ENCODE measurements at regions not wholly inside any gene's neighbourhood (a gene's known extent, or its start where the extent isn't known, plus 50 kb on each side); places are given as distances from the start of the nearest gene placed in this dataset.
"Not testable (repeated sequence)": the region's sequence is repeated elsewhere in the genome, so short reads cannot be mapped to it uniquely, and the experiment has no call there.

DNA sequence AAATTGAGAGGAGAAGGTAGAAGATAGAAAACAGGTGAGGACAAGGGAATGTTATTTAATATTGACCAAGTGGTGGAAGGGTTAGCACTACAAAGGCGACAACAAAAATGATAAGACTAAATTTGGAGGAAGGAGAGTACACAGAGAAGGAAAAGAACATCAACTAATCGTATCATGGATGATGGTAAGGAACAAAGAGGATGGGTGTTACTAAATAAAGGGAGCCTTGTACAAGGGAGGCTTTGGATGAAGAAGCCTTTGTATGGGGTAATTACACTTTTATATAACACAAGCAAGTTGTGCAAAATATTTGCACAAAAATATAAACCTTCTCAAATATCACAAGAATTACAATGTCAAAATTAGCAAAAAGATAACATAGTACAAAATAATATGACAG, 125.7 kb downstream of the ZNF608 start:
- no peak for DNase-seq (ENCODE audit: low read depth in 2 of 2)

DNA sequence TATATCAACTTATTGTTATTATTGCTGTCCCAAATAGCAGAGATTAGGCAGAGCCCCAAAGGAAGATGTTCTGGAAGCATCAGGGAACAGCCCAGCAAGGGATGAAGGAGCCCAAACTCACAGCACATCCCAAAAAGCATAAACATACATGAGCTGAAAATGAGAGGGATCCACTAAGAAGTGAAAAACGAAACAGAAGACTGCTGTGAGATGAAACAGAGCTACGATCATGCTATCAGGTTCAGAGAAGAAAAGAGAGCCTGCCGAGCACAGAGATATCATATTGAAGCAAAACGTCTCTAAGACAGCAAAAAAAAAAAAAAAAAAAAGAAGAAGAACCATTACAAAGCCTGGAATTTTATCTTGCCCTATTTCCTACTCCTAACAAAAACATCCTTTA, 127.3 kb downstream of the ZNF608 start:
- no peak for DNase-seq (ENCODE audit: low read depth in 2 of 2)

DNA sequence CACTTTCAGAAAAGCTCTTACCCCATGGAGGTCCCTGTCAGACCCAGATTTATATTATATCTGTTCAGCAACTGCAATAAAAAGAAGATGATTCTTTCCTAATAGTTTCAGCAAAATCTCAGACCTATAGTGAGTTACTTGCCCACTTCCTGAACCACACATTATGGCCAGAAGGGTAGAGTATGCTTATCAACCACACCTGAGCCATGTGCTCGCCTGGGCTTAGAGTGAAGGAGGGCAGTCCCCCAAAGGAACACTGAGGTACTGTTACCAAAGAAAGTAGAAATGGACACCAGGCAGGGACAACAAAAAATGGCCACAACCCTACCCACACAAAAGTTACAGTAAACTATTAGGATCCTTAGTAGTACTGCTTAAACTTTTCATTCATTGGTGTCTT, 128.7 kb downstream of the ZNF608 start:
- no peak for DNase-seq (ENCODE audit: low read depth in 2 of 2)

DNA sequence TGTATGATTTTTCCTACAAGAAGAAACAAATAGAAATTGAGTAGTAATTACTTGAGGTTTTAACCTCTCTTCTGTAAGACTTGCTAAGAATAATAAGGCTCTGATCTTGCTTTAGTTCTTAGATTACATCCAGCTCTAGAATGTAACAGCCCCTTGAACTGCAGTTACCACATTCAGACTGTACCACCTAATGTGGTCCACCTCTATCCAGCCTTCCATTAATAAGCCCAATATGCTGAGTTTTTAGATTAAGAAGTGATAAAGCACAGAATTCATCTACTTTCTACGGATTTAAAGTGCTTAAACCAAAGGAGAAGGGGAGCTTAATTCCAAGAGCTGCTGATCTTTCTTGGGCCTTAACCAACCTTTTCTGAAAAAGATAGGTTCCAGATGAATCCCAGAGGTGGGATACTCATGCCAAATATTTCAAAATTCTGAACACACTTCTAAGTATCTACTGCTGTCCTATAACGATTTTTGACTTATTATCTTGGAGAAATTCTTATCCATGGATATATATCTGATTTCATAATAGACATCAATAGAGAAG, 131.5 kb downstream of the ZNF608 start:
- DNase-seq (ENCODE audit: low read depth in 2 of 2) = no peak

DNA sequence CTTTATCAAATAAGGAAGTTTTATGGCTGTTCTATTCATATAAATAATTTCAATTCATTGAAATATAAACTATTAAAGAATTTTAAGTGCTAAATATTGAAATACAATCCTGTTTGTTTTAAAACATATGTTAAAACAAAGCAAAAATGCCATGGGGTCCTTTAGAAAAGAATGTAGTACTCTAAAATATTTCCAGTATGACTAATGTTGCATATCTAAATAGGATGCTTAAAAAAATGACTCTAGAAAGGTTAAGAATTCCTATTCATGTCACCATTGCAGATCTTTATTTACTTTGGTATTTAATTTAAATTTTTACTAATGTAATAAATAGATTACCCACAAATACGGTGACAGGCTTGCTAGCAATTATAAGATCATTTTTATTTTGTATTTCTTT, 132.3 kb downstream of the ZNF608 start:
- DNase-seq (ENCODE audit: low read depth in 2 of 2) = no peak

DNA sequence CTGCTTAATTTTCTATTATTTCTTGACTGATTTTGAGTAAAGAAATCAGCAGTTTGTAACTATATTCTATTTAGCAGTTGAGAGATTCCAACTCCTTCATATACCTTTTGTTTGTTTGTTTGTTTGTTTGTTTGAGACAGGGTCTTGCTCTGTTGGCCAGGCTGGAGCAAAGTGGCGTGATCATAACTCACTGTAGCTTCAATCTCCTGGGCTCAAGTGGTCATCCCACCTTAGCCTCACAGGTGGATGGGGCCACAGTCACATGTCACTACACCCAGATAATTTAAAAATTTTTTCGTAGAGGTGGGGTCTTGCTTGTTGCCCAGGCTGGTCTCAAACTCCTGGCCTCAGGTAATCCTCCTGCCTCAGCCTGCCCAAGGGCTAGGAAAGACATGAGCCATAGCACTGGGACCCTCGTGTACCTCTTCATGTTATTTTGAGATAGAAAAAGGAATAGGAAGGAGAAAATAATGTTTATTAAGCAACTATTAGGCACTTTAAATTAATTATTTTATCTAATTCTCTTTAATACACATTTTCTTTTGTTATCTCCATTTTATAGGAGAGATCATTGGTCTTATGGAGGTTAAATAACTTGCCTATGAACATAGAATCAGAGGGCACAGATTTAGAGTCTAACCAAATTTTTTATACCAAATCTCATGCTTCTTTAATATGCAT, 133.0 kb downstream of the ZNF608 start:
- DNase-seq (ENCODE audit: low read depth in 2 of 2) = no peak

DNA sequence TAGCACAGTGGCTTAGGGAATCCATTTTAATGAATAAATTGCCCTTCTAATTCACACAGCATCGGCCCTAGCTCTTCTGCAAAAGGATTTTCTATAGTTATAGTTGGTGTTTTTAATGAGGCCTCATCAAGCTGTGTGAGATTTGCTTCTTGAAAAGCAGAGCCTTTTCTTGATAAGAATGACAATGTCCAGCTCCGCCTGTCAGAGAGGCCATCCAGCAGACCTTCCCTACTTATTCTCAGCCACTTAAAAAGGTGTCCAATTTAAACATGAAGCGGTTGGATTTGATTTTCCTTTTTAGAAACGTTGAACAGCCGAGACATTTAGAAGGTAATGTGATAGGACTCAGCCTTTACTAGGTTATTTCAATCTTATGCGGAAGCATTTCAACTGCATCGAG, 134.4 kb downstream of the ZNF608 start:
- DNase-seq (ENCODE audit: low read depth in 2 of 2) = no peak

DNA sequence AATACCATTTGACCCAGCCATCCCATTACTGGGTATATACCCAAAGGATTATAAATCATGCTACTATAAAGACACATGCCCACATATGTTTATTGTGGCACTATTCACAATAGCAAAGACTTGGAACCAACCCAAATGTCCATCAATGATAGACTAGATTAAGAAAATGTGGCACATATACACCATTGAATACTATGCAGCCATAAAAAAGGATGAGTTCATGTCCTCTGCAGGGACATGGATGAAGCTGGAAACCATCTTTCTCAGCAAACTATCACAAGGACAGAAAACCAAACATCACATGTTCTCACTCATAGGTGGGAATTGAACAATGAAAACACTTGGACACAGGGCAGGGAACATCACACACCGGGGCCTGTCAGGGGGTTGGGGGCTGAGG, 135.2 kb downstream of the ZNF608 start:
- DNase-seq (ENCODE audit: low read depth in 2 of 2) = not testable (repeated sequence)

DNA sequence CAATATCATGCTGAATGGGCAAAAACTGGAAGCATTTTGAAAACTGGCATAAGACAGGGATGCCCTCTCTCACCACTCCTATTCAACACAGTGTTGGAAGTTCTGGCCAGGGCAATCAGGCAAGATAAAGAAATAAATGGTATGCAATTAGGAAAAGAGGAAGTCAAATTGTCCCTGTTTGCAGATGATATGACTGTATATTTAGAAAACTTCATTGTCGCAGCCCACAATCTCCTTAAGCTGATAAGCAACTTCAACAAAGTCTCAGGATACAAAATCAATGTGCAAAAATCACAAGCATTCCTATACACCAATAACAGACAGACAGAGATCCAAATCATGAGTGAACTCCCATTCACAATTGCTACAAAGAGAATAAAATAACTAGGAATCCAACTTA, 136.8 kb downstream of the ZNF608 start:
- not testable (repeated sequence) for DNase-seq (ENCODE audit: low read depth in 2 of 2)

DNA sequence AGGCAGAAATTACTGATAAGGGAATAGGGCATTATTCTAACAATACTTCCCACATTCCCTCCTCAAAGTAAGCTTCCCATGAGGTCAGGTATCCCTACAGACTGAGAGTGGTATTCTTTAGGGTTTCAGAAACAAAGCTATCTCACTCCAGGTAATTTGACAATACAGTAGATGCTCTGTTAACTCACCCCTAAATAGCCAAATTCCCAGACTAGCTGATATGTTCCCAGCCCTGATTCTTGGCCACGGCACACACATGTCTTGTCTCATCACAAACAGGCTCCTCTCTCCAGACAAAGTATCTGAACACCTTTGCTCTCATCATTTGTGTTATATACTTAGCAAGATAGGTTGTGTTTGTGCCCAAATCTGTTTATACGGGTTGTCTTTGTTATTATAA, 139.9 kb downstream of the ZNF608 start:
- no peak for DNase-seq (ENCODE audit: low read depth in 2 of 2)

DNA sequence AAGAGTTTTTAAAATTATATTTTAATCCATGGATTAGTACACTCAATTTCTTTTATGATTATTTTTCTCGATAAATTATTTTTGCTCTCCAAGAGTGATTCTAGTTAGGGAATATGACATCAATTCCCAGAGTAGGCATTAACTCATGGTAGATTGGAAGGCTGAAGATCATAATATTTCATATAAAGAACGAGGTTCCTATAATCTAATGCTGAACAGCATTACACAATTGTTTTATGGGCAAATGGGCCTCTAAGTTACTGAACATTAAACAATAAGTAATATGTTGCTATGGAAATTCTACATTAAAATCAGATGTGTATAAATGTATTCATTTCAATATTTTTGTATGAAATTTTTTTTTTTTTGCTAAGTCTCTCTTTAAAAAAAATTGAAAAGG, 140.3 kb downstream of the ZNF608 start:
- DNase-seq (ENCODE audit: low read depth in 2 of 2) = no peak

DNA sequence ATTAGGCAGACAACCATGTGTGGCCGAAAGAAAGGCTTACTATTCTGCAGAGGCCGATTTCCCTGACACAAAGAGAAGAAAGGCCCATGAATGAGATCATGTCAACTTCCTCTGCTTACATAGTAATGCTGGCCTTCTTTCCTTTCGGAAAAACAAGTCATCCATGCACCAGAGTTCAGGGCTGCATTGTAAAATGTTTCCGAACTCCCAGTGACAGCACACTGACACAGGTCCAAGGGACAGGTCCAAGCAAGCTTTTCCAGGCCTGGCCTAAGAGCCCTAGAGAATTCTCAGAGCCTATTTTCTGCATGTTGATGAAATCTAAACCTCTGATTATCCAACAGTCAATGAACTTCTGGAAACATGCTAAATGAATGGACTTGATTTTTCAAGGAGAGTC, 140.9 kb downstream of the ZNF608 start:
- no peak for DNase-seq (ENCODE audit: low read depth in 2 of 2)

DNA sequence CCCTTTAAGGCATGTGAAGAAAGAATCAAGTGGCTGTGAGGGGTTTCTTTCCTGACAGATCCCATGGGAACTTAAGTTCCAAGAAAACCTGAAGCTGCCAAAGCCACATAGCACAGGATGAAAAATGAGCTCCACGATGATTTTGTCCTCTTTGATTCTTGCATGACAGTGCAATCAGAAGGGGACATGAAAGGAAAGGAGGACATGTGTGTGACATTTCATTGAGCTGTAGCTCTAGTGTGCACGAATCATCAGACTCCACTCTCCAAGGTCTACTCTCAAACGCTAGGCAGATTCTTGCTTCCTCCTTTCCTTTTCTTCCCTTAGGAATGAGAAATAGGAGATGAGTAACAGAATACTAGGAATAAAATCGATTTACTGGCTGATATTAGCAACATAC, 142.0 kb downstream of the ZNF608 start:
- no peak for DNase-seq (ENCODE audit: low read depth in 2 of 2)

DNA sequence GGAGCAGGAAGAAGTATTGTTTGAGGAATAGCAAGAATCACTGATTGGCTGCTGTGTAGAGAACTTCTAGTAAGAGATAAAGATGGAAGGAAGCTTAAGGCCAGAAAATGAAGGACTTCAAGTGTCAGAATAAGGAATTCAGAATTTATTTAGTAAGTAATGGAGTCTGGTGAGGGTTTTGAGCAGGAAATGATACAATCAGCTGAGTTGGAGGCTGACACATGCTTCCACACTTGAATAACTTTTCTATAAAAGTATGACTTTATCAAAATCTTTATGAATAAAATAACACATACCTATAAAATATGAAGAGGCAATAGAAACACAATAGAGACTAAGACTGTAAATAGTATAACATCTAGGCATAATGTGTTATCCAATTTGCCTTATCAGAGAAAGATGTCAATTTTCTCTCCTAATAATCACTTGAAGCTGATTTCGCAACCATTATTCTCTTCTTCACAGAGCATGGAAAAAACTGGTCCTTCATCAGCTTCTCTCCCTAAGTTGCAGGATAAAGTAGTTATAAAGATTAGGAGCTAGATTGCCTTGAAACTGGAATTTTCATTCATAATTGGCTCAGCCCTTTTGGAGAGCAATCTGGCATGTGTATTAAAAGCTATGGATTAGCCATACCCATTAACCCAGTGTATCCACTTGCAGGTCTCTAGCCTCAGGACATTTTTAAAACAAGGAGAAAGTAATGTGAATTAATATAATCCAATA, 143.4 kb downstream of the ZNF608 start:
- DNase-seq (ENCODE audit: low read depth in 2 of 2) = no peak

DNA sequence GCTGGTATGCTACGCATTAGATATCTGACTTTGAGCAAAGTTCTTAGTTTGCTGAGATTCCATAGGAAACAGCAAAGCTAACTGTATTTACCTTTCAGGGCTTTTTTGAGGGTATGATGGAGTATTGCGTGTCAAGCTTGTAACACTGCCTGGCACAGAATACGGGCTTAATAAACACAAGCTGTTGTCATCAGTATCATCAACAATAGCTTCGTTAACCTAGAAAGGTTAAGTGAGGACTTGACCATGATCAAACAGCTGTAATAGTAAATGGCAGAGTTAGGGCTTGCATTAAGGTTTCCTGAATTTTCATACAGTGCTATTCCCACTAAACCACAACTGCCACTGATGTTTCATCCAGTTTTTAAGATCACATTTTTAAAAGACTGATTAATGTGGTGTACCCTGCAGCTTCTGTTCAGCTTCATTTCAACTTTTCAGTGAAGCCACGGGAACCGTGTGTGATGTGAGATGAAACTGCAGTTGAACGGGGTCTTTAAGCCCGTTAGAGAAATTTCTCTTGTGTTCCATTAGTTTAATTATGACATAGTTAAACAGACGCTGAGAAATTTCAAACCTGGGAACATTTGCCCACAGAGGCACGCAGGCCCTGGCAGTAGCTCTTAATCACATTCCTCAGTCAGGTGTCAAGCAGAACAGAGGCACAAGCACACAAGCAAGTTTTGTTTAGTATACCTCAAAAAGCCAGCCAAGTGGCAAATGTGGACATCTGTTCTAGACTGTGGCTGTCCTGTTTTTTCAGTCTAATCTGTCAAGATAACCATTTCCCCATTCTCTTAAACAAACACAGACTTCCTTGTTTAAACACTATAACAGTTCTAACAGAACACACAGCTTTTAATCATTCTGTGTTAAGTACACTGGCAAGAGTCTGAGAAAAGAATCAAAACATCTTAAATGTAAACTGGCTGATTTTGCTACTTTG, 147.1 kb downstream of the ZNF608 start:
- no peak for DNase-seq (ENCODE audit: low read depth in 2 of 2)

DNA sequence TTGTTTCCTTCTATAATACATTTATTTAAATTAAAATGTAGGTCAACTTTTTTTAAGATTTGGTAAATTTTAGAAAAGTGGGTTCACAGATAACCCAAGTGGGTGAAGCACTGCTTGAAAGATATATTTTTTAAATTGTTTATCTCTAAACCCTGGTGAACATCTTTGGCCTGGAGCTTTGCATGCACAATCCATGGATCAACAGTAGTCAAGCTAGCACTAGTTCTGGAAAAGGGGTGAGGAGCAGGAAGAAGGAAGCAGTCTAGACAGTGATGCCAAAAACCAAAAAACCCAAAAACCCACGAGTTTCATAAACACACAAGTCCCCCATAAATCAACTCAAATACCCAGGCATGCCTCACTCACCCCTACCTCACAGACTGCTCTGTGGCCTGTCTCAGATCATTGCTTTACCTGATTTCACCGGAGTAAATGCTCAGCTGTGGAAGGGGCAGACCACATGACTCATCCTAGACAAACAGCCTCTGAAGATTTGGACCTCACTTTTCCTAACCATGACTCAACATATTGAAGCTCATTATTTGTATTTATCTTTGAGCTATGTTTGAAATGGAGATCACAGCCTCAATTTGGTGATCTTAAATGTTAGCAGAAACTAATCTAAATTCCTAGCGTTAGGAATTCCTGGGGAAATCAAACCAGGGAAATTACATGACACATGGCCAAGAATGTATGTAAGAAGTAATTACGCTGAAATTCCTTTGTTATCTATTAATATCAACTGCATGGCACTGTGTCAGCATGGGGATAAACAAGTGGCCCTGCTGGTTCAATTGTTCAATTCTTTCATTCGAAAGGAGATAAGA, 149.6 kb downstream of the ZNF608 start:
- DNase-seq (ENCODE audit: low read depth in 2 of 2) = no peak

DNA sequence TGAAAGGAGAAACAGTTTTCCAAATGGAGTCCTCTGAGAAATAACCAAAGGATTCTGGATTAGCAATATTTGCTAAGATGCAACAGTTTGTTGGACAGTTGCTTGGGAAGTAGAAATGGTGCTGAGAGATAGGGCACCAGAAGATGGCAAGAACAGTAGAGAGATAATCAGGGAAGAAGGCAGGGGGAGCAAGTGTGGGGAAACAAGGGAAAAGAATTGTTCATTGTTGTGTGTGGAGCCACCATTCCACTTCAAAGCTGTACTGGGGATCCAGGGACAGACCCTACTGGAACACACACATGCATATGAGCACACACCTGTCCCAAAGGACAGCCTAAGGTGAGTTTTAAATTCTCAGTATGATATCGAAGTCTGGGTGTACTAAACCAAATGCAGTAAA, 152.5 kb downstream of the ZNF608 start:
- DNase-seq (ENCODE audit: low read depth in 2 of 2) = no peak

DNA sequence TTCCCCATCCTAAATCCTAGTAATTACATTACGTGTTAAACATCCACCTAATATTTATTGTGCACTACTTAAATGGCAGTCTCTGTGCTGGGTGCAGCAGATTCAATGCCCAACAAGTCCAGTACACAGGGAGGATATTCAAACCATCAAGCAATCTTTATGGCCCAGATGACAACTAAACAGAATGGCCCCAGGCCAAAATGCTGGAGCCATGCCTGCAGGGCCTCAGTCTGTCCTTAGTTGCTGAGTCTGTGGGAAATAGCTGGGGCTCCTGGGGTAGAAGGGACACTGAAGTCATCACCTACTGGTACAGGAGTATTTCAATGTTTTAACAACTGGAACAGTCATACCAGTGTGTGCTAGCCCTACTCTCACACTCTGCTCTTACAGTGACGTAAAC, 153.5 kb downstream of the ZNF608 start:
- no peak for DNase-seq (ENCODE audit: low read depth in 2 of 2)

DNA sequence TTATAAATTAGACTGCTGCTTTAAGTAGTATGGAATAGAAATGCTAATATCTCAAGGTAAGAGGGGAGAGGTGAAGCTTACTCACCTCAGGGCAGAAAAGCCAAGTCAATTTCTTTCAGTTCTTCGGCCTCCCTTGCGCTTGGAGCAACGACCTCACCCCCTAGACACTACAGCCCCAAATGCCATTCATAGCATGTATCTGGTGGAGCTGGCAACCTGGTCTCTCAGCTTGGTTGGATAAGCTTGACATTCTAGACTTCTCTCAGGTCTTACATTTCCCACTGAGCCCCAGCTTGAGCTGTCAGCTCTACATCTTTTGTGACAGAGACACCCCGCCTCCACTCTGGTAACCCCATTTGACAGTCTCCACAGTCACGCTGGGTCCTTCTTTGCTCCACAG, 154.9 kb downstream of the ZNF608 start:
- DNase-seq (ENCODE audit: low read depth in 2 of 2) = no peak

DNA sequence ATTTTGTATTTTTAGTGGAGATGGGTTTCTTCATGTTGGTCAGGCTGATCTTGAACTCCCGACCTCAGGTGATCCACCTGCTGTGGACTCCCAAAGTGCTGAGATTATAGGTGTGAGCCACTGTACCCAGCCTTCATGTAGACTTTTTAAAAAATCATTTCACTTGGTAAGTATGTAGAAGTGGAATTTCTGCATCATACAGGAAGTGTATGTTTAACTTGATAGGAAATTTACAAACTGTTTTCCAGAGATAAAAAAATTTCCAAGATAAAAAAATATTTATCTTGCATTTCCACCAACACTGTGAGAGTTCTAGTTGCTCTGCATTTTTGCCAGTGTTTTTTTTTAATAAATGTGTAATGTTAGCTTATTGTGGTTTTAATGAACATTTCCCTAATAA, 155.8 kb downstream of the ZNF608 start:
- DNase-seq (ENCODE audit: low read depth in 2 of 2) = no peak

DNA sequence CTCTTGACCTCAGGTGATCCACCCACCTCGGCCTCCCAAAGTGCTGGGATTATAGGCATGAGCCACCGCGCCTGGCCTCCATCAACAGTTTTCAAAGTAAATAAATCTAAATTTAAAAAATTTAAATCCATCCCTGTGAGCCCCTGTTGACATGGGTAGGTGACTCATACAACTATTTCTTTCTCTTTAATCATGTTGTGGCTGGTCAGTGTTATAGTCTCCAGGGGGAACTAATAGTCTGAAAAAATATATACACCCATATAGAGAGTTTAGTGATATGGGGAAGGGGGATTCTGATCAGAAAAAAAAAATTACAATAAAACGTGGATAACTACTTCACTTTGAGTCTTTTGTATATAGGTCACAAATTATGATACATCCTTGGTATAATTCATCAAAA, 159.2 kb downstream of the ZNF608 start:
- DNase-seq (ENCODE audit: low read depth in 2 of 2) = no peak
